Stimulated activated memory B cell treated with anti-CD40 and anti-IgM and Interleukin-4, amounts not matched to agents 10 μg/mL and 1 μg/mL and 100 μg/mL, for 72 hours (primary cell): ENCODE measurements at regions not wholly inside any gene's neighbourhood (a gene's known extent, or its start where the extent isn't known, plus 50 kb on each side); places are given as distances from the start of the nearest gene placed in this dataset.

Source experiments
- ATAC-seq: fragments of 150-1000 bp; cut with Tn5 transposase; 2 replicates; pipeline ENCODE4 v1.10.0; 2021
- H3K27ac Mint-ChIP-seq: one replicate; pipeline ENCODE4 v1.8.0; 2022; ENCODE audit warnings: mild to moderate bottlenecking, mixed read lengths
- H3K27me3 Mint-ChIP-seq: one replicate; pipeline ENCODE4 v1.8.0; 2022; ENCODE audit warnings: mixed read lengths
- H3K36me3 Mint-ChIP-seq: one replicate; pipeline ENCODE4 v1.8.0; 2022; ENCODE audit warnings: mixed read lengths
- H3K4me1 Mint-ChIP-seq: one replicate; pipeline ENCODE4 v1.8.0; 2022; ENCODE audit warnings: mixed read lengths
- H3K4me3 Mint-ChIP-seq: one replicate; pipeline ENCODE4 v1.8.0; 2022; ENCODE audit warnings: mild to moderate bottlenecking, moderate library complexity, mixed read lengths
- H3K9me3 Mint-ChIP-seq: one replicate; pipeline ENCODE4 v1.8.0; 2022; ENCODE audit warnings: mixed read lengths

DNA sequence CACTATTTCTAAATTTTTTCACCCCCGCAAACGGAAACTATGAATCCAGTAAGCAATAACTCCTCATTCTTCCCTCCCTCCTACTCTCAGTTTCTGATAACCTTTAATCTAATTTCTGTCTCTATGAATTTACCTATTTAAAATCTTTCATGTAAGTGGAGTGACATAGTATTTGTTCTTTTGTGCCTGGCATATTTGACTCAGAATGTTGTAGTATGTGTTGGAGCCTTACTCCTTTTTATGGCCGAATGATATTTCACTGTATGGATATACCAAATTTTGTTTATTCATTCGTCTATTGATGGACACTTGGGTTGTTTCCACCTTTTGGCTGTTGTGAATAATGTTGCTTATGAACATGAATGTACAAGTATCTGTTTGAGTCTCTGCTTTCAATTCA is 61.1 kb upstream of the C1GALT1C1 start:
- H3K36me3 Mint-ChIP-seq: no peaks in the 10 kb centered on the region
- no peaks in the 10 kb centered on the region for H3K27me3 Mint-ChIP-seq
- no peak overlapping the region for H3K4me3 Mint-ChIP-seq
- no peaks in the 10 kb centered on the region for H3K4me1 Mint-ChIP-seq
- no peaks in the 10 kb centered on the region for H3K9me3 Mint-ChIP-seq
- ATAC-seq: no peak
- no peak overlapping the region for H3K27ac Mint-ChIP-seq

DNA sequence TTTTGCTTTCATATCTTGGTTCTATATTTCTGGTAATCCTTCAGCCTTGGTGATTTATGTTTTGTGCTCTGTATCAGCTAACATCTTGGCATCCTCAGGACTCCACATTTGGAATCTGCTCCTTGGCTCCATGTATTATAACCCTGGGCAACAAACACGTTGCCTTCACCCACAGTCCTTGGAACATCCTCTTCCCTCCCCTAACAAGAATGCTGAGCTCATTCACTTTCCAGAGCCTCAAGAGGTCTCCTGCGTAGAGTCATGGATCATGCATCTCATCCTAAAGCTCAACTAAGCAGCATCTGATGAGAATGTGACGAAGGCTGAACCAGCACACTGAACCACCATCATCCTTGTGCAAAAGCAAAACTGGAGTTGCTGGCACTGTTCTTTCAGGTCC is 60.5 kb upstream of the C1GALT1C1 start:
- Mint-ChIP-seq H3K36me3 (no peaks in the 10 kb centered on the region), H3K9me3 (no peaks in the 10 kb centered on the region), H3K4me3 (no peak overlapping the region), H3K27ac (no peak overlapping the region), H3K27me3 (no peaks in the 10 kb centered on the region), H3K4me1 (no peaks in the 10 kb centered on the region)
- ATAC-seq: no peak

DNA sequence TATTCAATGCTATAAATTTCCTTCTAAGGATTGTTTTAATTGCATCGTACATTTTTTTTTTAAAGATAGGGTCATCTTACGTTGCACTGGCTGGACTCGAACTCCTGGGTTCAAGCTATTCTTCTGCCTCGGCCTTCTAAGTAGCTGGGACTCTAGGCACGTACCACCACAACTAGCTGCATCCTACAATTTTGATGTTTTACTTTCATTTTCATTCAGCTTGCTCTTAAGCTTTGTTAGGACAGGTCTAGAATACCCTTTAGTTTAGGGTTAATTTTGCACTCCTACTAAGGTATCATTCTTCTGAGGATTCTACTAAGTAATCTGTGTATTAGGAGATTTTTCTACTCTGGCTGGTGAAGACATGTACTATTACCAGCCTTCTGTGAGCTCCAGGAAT is 50.2 kb upstream of the C1GALT1C1 start:
- Mint-ChIP-seq H3K4me3 (no peak overlapping the region), H3K27me3 (no peaks in the 10 kb centered on the region), H3K27ac (no peak overlapping the region), H3K4me1 (no peaks in the 10 kb centered on the region), H3K36me3 (peaks cover 6% of the 10 kb centered on the region), H3K9me3 (peaks cover 10% of the 10 kb centered on the region)
- ATAC-seq: no peak
